Liver (tissue), 3 donors: ENCODE measurements at regions not wholly inside any gene's neighbourhood (a gene's known extent, or its start where the extent isn't known, plus 50 kb on each side); places are given as distances from the start of the nearest gene placed in this dataset.

Experiments
- CTCF ChIP-seq: fragments of 150-350 bp; IDR thresholded peaks from 2 replicates; pipeline ENCODE4 v1.5.1; 2017; ENCODE audit warnings: improper control_type of control experiment, low read depth, low read length; ENCODE audit not compliant: missing input control
- FOXA1 ChIP-seq: IDR thresholded peaks from 2 replicates; pipeline ENCODE4 v1.6.1; 2016; ENCODE audit warnings: antibody characterized with exemption
- JUND ChIP-seq, 2 donors: IDR thresholded peaks; 2 replicates each; pipeline ENCODE4 v1.6.1; 2016; ENCODE audit warnings: antibody characterized with exemption in 2 of 2
- NR2F2 ChIP-seq: IDR thresholded peaks from 2 replicates; pipeline ENCODE4 v1.6.1; 2016; ENCODE audit warnings: antibody characterized with exemption
- REST ChIP-seq: IDR thresholded peaks from 2 replicates; pipeline ENCODE4 v1.6.1; 2016; ENCODE audit warnings: antibody characterized with exemption, mild to moderate bottlenecking
- TAF1 ChIP-seq: conservative IDR thresholded peaks from 2 replicates; pipeline ENCODE4 v1.6.1; 2016; ENCODE audit warnings: antibody characterized with exemption, mild to moderate bottlenecking
- YY1 ChIP-seq: IDR thresholded peaks from 2 replicates; pipeline ENCODE4 v1.6.1; 2016; ENCODE audit warnings: antibody characterized with exemption, mild to moderate bottlenecking
- donor health status: healthy.
- donor health status: healthy.

GRCh38 chr2:106284255-106284654, 90.2 kb upstream of the UXS1 start:
- TF ChIP-seq CTCF (no peak), REST (no peak), JUND (IDR thresholded peaks at IDR 0.05) (no peak), TAF1 (no peak), FOXA1 (no peak), NR2F2 (no peak), YY1 (no peak)
